Activated naive CD4-positive, alpha-beta T cell treated with anti-CD3 and anti-CD28 coated beads, Interleukin-2, amount 50 U/mL, for 16 hours (primary cell): ENCODE measurements at regions not wholly inside any gene's neighbourhood (a gene's known extent, or its start where the extent isn't known, plus 50 kb on each side); places are given as distances from the start of the nearest gene placed in this dataset.

Experiments
- DNase-seq: peaks from one replicate; pipeline ENCODE4 v3.0.0-alpha.2; 2020

DNA sequence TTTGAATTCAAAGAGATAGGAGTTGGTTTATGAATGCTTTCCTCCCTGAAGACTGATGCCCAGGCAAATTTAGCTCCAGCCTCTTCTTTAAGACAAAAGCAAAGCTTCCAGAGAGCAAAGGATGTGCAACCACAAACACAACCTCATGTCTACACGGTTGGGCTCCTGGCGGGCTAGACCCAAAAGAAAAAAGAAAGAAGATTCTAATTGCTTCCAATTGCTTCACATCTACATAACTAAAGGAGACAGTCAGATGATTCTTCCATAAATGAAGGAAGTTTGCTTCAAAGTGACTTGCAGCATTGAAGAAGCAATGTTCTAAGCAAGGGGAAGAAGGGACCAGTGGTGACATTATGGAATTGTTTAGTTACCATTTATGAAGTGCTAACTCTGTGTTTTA is 1603.0 kb upstream of the TENM3 start:
- no peak for DNase-seq

DNA sequence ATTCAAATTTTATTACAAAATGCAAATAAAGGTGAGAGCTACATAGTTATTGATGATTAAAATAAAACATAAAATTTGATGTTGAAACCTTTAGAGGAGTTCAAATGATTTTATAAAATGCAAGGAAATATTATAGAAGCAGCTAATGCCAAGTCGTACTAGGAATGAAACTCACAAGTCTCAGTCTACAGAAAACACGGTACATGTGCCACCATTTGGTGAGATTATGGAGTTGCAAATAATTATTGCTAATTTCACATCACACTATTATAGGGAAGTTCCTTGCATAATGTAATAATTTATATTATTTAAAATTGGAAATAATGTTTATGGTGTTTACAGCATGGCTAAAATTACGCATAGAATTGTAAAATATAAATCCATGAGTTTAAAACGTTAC is 1601.7 kb upstream of the TENM3 start:
- no peak for DNase-seq

DNA sequence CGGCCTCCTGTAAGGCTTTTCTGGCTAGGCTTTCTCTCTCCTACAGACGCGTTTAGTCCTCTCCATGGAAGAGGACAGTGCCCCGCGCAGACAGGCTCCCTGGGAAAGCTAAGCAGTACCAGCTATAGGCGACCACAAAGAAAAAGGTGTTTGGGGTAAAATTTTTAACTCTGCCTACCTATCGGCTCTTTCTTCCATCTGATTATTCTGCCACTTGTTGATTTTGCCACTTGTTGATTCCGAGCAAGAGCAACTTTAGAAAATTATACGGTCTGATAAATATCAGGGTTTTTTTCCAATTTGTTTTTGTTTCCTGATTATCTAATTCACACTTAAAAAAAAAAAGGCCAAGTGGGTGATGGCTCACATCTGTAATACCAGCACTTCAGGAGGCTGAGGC is 1600.5 kb upstream of the TENM3 start:
- no peak for DNase-seq

DNA sequence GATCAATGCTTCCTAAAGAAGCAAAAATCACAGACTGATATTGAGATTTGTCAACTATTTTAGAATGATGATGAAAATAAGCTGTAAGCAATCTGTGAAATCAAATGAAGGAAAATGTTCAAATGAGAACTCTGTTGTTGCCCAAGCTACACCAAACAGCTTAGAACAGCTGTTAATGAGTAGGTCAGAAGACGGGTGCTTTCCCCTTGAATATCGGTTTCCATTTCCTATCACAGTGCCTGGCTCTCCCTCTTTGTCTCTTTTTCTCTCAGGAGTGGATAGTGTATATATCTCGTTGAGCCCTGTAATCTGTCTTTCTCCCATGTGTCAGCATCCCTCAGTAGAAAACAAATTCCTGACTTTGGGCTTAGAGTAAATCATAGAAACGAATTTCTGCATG is 1592.9 kb upstream of the TENM3 start:
- DNase-seq, result no peak

DNA sequence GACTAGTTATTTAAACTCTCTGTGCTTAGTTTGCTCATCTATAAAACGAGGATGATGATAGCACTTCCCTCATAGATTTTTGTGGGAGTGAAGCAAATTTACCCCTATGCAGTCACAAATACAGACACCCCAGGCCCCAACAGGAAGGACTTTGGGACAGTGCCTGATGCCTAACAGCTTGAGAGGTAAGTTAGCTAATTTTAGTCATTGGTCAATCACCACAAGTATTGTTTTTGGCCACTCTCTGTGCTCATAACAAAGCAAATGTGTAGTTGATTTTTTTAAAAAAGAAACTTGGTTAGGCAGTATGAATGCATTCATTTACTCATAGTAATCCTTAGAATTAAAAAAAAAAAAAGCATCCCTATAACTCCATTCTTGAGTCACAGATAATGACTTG is 1590.7 kb upstream of the TENM3 start:
- no peak for DNase-seq

DNA sequence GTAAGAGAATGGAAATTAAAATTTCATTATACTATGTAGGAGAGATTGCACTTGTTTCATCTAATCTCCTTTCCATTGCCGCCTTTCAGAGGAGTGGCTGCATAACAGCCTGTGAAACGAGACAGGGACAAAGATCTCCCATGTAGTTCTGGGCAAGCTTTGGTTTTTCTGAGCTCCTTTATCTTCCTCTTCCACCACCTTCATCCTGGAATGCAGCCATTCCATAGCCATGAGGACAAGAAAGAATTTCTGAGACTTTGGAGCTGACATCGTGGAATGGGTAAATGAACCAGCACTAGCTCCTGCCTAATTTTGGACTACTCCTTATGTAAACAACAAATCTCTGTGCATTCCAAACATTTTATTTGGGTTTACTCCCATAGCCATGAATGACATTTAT is 1587.3 kb upstream of the TENM3 start:
- no peak for DNase-seq

DNA sequence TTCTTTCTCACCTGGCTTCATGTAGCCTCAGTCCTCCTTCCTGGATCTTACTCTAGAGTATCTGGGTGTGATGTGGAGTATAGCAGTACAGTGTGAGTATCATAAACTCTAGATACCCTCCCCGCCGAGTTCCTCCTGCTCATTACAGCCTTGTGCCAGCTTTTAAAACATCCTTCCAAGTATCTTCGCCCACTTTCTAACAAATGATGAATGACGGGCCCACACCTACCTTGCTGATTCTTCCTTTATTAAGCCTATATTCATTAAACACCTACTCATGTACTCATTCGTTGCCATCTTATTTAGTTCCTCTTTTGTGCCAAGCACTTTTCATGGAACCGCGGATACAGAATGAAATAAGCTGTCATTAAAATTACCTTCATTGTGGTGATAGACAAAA is 1585.3 kb upstream of the TENM3 start:
- DNase-seq, result no peak

DNA sequence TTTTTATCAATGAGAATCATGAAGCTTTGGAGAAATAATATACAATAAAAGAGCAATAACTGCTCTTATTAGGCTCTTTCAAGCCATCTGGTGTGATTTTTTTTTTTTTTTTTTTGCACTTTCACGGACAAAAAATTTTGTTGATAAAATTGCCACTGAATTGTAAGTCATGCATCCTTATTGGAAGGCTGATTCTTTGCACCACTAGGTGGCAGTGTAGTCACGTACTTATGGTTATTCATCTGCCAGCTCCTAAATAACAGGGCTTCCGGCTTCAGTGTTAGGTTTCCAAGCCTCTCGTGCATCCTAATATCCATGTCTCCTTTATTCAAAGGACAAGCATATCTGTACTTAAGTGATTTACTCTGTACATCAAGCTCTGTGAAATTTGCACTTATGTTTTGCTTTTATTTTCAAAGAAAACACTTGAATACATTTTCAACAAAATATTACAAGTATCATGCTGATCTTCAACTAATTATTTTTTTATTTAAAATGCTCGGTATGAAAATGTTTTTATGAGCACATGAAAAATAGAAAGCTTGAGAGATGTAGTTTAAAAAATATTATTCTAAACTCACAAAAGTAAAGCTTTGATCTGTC is 1578.3 kb upstream of the TENM3 start:
- peak; percentile 33 for DNase-seq

DNA sequence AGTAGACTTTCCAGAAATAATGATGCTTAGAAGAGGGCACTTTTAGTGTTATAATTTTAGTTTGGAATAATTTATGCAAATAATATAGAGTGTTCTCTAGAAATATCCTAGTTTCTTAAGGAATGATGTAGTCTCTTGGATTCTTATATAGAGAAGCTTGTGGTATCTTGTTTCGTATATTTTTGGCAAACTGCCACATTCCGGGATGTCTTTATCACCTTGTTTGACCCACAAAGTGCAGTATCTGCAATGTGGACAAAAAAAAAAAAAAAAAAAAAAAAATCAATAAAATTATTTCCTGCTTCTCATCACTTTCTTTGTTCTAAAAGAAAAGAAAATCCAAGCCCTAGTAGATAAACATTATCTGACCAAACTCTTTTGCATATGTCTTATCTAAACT is 1577.7 kb upstream of the TENM3 start:
- DNase-seq, result no peak

DNA sequence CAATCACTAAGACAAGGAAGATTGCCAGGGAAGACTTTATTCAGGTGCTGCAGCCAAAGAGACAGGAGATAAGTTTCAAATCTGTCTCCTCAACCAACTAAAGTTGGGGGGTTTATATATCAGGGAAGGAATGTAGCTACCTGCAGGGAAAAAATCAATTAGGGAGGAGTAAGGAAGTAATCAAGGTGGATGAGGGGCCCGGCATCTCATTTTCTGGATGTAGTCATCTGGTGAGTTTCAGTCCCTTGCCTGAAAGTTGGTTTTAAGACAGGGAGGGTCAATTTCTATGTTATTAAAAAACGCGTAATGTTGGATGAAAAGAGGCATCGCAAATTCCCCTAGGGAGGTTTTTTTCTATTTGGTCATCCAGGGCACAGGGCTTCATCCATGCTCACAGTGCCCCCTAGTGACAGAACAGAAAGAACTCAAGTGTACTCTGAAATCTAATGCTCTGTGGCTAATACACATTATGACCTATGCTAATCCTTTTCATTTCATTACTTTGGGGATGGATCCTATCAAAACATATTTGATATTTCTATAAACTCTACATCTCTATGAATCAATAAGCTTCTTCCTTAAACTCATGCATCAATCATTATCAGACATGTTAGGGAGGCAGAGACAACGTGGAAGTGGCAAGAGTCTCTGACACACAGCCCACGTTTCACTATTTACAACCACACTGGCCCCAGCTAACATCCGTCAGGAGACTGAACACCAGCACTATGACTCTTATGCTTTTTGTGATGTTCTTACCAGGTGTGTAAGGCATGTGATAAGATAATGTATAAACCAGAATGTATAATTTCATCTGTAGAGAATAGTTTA is 1577.0 kb upstream of the TENM3 start:
- DNase-seq, result no peak

DNA sequence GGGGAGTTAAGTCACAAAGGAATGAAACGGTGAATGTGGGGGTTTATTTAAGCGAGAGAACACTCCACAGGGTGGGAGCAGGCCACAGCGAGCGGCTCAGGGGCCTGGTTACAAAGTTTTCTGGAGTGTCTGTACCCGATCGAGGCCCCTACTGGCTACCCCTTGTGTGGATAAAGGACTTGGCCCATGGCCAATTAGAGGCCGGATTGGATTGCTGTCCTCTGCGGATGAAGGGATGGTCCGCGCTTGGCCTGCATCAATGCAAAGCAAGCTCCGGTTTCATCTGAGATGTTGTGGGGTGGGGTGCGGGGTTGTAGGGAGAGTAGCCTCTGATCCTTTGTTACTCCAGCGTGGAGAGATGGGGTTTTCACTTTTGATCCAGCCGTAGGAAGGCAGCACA is 1574.5 kb upstream of the TENM3 start:
- no peak for DNase-seq

DNA sequence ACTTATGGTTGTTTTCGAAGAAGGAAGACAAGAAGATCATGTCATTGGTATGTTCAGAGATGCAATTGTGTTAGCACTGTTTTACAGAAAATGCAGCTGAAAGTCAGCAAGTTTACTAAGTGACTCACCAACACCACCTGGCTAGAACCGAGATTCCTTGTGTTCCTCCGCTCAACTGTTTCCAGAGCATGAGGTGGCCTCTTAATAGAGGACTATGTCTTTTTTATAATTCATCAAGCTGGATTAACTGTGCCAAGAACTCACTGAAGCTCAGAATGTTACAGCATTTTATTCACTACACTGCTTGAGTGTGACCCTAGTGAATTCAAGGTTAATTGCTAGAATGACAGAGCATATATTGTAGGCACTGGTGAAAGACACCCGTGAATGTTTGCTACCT is 1573.5 kb upstream of the TENM3 start:
- no peak for DNase-seq

DNA sequence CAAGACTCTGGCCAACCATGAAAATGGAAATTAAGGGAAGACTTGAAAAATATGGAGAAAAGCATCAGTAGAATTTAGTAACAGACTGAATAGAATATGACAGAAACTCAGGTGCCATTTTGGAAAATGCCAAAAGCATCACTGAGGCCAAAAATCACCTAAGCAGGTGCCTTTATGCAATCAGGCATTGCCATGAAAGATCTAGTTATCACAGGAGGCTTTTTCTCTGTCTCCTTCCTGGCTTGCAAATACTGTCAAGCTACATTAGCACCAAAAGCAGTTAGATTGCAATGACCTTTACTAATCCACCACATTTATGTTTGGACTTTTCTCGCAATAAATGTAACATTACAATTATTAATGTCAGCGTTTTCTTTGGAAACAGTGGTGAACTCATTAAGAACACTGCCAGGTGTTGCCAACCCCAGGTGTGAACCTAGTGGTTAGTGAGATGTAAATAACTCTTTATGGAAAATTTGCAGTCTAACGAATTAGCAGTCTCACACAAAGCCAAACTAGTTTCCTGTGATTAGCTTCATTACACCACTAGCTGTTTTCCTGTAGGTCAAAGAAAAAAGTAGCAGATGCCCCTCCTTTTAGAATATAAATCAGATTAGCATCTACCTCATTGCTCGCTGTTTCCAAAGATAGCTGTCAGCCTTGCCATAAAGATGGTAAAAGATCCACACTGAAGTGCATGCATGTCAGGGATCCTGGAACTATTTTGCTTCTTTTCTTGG is 1568.4 kb upstream of the TENM3 start:
- no peak for DNase-seq

DNA sequence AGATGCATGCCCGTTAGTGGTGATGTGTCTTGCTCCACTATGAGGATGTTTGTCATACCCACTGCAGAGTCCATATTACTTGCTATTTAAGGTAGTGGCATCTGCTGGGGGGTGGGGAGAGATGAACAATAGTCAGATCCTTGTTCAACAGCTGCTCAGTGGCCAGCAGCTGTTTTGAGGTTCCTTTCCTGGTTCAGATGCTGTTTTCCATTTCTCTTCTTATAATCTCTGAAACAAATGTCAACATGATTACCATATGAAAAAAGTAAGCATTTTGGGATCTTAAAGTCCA is 1567.9 kb upstream of the TENM3 start:
- DNase-seq, result no peak

DNA sequence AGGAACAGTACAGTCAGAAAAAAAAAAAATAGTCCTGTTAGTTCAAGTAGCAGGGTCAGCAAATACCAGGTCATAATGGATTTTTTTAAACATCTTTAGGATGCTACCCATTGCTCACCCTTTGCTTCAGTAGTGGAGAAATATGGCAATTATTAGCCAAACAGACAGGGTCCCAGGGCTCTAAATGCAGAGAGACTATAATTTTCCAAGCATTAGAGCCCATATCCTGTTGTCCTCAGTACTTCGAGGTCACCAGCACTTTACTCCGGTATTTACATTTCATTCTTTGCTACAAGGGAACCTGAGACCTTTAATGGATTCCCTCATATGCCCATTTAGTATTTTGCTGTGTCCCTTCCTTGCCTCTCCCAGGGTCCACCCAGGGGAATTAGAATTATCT is 1562.9 kb upstream of the TENM3 start:
- no peak for DNase-seq

DNA sequence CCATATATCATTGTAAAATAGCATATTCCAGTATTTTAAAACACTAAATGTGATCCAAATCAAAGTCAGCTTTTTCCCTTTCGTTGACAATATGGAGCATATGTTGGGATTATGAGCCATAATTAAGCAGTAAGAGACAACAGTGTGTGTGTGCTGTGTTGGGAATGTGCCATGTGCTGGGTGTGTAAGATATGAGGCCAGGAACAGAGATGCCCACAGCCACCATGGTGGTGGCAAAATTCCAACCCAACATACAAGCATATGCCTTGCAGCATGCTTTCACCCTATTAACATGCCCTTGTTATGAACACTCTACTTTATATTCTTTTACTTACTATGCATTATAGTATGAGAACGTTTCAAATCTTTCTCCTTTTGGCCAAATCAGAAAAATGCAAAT is 1560.4 kb upstream of the TENM3 start:
- no peak for DNase-seq

DNA sequence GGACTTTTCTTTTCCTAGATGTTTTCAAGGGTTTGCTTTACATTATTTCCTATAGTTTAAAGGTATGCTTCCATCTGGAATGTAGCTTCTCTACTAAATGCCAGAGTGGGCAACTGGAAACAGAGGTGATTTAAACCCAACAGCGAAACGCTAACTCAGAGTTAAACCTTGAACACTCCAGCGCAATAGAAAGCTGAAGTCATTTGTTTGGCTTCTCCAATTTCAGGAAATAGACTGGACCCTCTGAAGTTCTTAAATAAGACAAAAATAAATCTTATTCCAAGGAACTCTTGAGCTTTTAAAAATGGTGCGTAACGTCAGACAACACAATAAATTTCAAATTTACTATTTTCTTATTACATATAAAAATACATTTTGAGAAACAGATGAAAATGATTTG is 1560.0 kb upstream of the TENM3 start:
- no peak for DNase-seq

DNA sequence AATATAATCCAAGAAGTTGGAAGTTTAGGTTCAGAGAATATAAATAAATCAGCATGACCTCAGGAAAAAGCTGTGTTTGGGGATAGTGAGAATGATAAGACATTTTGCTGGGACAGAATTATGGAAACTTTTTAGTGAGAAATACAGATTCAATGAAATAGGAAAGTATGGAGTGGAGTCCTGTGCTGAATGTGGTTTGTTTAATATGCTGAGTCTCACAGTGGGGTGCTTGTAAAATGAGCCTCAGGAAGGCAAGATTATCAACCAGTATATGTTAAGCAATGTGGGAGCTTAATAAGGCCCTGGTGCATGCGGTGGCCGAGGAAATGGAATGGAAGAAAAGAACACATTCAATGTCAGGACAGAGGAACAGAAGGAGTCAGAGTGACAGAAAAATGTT is 1554.7 kb upstream of the TENM3 start:
- DNase-seq, result no peak

DNA sequence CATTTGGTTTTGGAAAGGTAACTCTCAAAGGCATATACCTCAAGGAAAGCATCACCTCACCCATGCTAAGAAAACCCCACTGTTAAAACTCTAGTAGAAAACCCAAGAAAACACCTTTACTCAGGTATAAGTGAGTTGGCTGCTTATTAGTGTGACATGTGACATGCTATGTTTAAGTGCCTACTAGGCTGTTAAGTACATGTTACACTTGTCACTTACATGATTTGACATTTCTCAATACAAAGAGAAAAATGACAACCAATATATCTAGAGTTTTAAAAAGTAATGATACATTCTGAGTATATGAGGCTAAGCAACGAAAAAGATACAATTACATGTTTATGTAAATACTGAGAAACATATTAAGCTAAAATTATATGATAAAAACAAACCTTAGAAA is 1548.3 kb upstream of the TENM3 start:
- no peak for DNase-seq

DNA sequence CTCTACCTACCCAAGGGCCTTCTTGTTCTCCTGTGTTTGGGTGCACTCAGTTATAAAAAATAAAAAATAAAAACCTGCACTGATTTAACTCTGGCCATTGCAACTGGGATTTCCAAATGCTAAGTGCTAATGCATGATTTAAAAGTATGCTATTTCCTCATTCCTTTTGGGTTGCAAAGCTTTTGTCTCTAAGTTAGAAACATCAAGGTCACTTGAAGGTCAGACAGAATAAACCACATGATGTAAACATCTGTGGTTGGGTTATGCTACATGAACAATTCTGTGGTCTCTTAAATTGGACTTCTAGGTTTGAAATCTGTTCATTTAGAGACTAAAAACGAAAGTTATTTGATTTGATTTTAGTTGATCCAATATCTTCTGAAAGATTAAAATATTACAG is 1547.4 kb upstream of the TENM3 start:
- DNase-seq, result no peak

DNA sequence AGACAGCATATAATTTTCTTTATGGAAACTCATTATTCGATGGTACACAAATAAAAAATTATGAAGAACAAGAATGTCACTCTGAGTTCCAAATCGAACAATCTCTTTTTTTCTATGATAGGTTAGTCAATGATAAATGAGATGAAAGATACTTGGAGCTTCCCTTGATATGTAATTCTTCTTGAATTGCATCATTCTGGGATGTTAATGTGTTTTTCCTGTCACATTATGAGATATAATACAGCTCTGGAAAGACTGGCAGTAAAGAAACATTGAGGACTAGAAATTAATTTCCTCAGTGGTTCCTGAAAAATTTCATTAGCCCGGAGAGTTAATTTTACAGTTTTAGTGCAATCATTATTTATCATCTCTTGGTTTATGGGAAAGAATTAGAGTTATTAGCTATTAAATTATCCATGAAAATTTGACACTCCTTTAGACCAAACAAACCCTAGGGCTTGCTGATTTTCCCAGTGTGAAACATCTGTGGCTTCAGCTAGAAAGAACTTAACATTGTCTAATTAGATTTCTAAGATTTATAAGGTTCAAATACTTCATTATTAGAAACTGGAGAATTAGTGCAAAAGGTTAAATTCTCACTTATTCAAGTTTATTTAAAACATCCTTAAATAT is 1546.6 kb upstream of the TENM3 start:
- no peak for DNase-seq

DNA sequence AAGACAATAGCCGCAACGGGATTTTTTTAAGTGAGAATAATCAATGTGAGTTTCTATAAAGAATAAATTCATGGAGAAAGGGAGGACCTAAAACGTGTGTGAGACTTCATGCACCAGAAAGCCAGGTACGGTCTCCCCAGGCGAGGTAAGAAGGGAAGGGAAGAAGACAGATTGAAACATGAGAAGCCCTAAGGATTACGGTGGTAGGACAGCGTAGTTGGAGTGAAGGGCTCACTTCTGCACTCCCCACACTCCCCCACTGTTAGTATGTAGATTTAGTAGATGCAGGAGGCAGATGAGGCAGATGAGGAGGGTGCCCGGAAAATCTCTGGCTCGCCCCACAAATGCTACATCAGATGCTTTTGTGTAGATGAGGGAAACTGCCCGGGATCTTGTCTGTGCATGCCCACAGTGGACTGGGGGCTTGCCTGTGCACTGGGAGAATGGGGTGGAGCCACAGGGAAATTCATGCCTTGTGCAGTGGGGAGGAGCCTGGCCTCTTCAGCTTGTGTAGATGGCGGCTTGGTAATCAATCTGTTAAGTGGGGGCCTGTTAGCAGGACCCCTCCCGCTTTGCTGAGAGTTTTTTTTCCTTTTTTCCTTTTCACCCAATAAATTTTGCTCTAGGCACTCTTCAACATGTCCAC is 1544.5 kb upstream of the TENM3 start:
- no peak for DNase-seq

DNA sequence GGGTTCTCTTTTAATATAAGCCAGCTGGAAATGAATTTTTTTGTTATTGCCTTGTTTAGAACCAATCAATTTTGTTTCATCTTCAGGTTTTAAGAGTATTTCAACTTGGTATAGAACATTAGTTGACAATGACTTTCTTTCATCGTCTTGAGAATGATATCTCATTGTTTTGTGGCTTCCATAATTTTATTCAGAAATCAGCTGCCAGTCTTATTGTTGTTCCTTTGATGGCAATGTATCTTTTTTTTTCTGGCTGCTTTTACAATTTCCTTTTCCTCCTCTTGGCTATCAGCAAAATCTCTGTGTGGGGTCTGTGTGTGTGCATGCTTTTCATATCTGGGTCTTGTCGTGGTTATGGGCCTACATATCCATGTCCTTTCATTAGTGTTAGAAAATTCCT is 1536.4 kb upstream of the TENM3 start:
- DNase-seq, result no peak
